Keratinocyte (primary cell): ENCODE measurements at regions not wholly inside any gene's neighbourhood (a gene's known extent, or its start where the extent isn't known, plus 50 kb on each side); places are given as distances from the start of the nearest gene placed in this dataset.

Experiments used
- DNase-seq: peaks from one replicate; pipeline ENCODE4 v3.0.0-alpha.2; 2011; ENCODE audit warnings: low read depth, missing footprints, low spot score
- FAIRE-seq: peaks from 2 replicates; lab custom pipeline; 2011; peaks lifted over from hg19 to GRCh38; lab: Jason Lieb, UNC
- H2AFZ ChIP-seq: 2 replicates; pipeline ENCODE4 v1.6.0; 2012; ENCODE audit warnings: low read length, control low read depth, inconsistent platforms; ENCODE audit not compliant: control insufficient read depth
- H3K27ac ChIP-seq: 2 replicates; pipeline ENCODE4 v1.5.1; 2011; ENCODE audit warnings: low read length; ENCODE audit not compliant: control insufficient read depth, insufficient read depth
- H3K27me3 ChIP-seq: 3 replicates; pipeline ENCODE4 v1.6.0; 2011; ENCODE audit warnings: low read length; ENCODE audit not compliant: control insufficient read depth, insufficient read depth; ENCODE audit errors: extremely low read depth
- H3K36me3 ChIP-seq, 2 experiments: 2 replicates in 1 of 2; 3 replicates in 1 of 2; pipeline ENCODE4 v1.5.1; 2011; ENCODE audit warnings: low read length in 2 of 2, mild to moderate bottlenecking in 1 of 2; ENCODE audit not compliant: control insufficient read depth in 2 of 2, insufficient read depth in 2 of 2; ENCODE audit errors: extremely low read depth in 1 of 2
- H3K4me1 ChIP-seq: 3 replicates; pipeline ENCODE4 v1.5.1; 2011; ENCODE audit warnings: low read length; ENCODE audit not compliant: control insufficient read depth, insufficient read depth; ENCODE audit errors: extremely low read depth
- H3K4me2 ChIP-seq: 3 replicates; pipeline ENCODE4 v1.6.0; 2011; ENCODE audit warnings: low read depth, low read length; ENCODE audit not compliant: control insufficient read depth, insufficient read depth; ENCODE audit errors: extremely low read depth
- H3K4me3 ChIP-seq, 3 experiments: fragments of 200-600 bp in 1 of 3; sonication (generic) in 1 of 3; 2 replicates in 2 of 3; 3 replicates in 1 of 3; pipeline ENCODE4 v1.5.1; 2011 to 2016; ENCODE audit warnings: low read length in 3 of 3, mild to moderate bottlenecking in 3 of 3, control low read depth in 2 of 3, inconsistent platforms in 1 of 3, low read depth in 1 of 3, mixed read lengths in 1 of 3, mixed run types in 1 of 3, moderate library complexity in 1 of 3; ENCODE audit not compliant: control insufficient read depth in 2 of 3, insufficient read depth in 2 of 3; ENCODE audit errors: extremely low read depth in 1 of 3
- H3K79me2 ChIP-seq: 2 replicates; pipeline ENCODE4 v1.6.0; 2012; ENCODE audit warnings: low read length; ENCODE audit not compliant: control insufficient read depth, insufficient read depth
- H3K9ac ChIP-seq: 3 replicates; pipeline ENCODE4 v1.6.0; 2011; ENCODE audit warnings: low read length; ENCODE audit not compliant: control insufficient read depth, insufficient read depth; ENCODE audit errors: extremely low read depth
- H3K9me1 ChIP-seq: 3 replicates; pipeline ENCODE4 v1.6.0; 2011; ENCODE audit warnings: low read length; ENCODE audit not compliant: control insufficient read depth, insufficient read depth; ENCODE audit errors: extremely low read depth
- H3K9me3 ChIP-seq: 2 replicates; pipeline ENCODE4 v1.5.1; 2012; ENCODE audit warnings: low read depth, low read length; ENCODE audit not compliant: control insufficient read depth
- H4K20me1 ChIP-seq: 3 replicates; pipeline ENCODE4 v1.6.0; 2011; ENCODE audit warnings: low read length; ENCODE audit not compliant: control insufficient read depth, insufficient read depth; ENCODE audit errors: extremely low read depth
- EZH2 ChIP-seq: IDR thresholded peaks from one replicate; pipeline ENCODE4 v1.6.1; 2012; ENCODE audit warnings: inconsistent platforms, mild to moderate bottlenecking, low read length, moderate library complexity
- dilution Hi-C: fragments of 300-500 bp; cut with MboI; formaldehyde crosslinking; loops from one replicate; pipeline ENCODE4 v1.7.0; 2020; ENCODE audit warnings: low sequenced_read_pairs; ENCODE audit not compliant: extremely low pct_ligation_motif_present
- TF ChIP-seq, protein P1 (sequence below), 3 experiments: IDR thresholded peaks in 1 of 3; conservative IDR thresholded peaks in 1 of 3; optimal IDR thresholded peaks in 1 of 3; 2 replicates in 2 of 3; 3 replicates in 1 of 3; pipeline versions ENCODE3 to v1.5.1; 2011; ENCODE audit warnings: low read length in 3 of 3, mild to moderate bottlenecking in 3 of 3, moderate library complexity in 2 of 3, control low read depth in 1 of 3, inconsistent platforms in 1 of 3; ENCODE audit not compliant: insufficient read depth in 2 of 3; ENCODE audit errors: extremely low read depth in 1 of 3

DNA sequence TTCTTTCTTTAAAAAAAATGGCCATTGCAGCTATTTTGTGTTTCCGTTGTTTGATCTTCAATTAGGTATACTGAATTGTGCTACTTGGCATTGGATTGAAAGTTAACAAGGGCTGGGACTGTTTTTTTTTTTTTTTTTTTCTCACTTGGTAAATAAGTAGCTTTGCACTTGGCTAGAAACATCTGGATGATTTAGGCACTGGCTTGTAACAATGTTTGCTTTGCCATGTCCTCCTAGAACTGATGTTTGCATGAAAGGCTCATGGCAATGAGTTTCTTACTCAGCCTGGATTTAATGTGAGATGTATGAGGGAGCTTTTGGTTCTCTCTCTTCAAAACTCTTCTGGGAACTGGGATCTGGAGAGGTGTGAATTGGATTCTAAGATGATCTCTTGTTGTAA is 414.1 kb downstream of the CDH26 start:
- dilution Hi-C loops: no loop called here
- H3K79me2 ChIP-seq: no peaks in the 10 kb centered on the region
- no peaks in the 10 kb centered on the region for H3K9me1 ChIP-seq
- peaks cover 4% of the 10 kb centered on the region for H3K27me3 ChIP-seq
- no peaks in the 10 kb centered on the region for H3K9me3 ChIP-seq
- DNase-seq (no peak), FAIRE-seq (no peak)
- no peak overlapping the region for H3K27ac ChIP-seq
- TF ChIP-seq EZH2: no peak
- TF ChIP-seq, protein P1, sequence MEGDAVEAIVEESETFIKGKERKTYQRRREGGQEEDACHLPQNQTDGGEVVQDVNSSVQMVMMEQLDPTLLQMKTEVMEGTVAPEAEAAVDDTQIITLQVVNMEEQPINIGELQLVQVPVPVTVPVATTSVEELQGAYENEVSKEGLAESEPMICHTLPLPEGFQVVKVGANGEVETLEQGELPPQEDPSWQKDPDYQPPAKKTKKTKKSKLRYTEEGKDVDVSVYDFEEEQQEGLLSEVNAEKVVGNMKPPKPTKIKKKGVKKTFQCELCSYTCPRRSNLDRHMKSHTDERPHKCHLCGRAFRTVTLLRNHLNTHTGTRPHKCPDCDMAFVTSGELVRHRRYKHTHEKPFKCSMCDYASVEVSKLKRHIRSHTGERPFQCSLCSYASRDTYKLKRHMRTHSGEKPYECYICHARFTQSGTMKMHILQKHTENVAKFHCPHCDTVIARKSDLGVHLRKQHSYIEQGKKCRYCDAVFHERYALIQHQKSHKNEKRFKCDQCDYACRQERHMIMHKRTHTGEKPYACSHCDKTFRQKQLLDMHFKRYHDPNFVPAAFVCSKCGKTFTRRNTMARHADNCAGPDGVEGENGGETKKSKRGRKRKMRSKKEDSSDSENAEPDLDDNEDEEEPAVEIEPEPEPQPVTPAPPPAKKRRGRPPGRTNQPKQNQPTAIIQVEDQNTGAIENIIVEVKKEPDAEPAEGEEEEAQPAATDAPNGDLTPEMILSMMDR (optimal IDR thresholded peaks at IDR 0.05 in 1 of 3, IDR thresholded peaks at IDR 0.05 in 1 of 3, conservative IDR thresholded peaks at IDR 0.05 in 1 of 3; ENCODE audit: extremely low read depth in 1 of 3, insufficient read depth in 2 of 3, low read length in 3 of 3): no peak
- no peak overlapping the region for H2AFZ ChIP-seq
- no peak overlapping the region for H3K4me2 ChIP-seq
- no peaks in the 10 kb centered on the region for H3K4me1 ChIP-seq
- no peaks in the 10 kb centered on the region for H4K20me1 ChIP-seq
- no peak overlapping the region for H3K9ac ChIP-seq
- H3K36me3 ChIP-seq: no peaks in the 10 kb centered on the region
- no peak overlapping the region for H3K4me3 ChIP-seq

DNA sequence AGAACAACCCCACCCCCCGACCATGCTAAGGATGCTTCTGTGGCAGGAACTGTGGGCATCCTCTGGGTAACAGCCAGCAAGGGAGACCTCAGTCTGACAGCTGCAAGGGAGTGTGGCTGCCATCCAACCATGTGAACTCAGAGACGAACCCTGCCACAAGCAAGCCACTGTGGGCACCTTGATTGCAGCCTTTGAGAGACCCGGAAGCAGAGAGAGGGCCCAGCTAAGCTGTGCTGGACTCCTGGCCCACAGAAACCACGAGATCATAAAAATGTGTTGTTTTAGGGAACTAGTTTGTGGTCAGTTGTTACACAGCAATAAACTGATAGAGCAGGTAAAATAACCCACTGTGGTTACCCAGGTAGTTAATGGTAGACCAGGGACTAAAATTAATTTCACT is 414.6 kb downstream of the CDH26 start:
- no peak overlapping the region for H3K4me2 ChIP-seq
- H3K4me1 ChIP-seq: no peaks in the 10 kb centered on the region
- peaks cover 4% of the 10 kb centered on the region for H3K27me3 ChIP-seq
- H3K4me3 ChIP-seq: no peak overlapping the region
- no peak for TF ChIP-seq EZH2
- TF ChIP-seq, protein P1 (optimal IDR thresholded peaks at IDR 0.05 in 1 of 3, IDR thresholded peaks at IDR 0.05 in 1 of 3, conservative IDR thresholded peaks at IDR 0.05 in 1 of 3; ENCODE audit: extremely low read depth in 1 of 3, insufficient read depth in 2 of 3, low read length in 3 of 3): no peak
- no peaks in the 10 kb centered on the region for H3K9me3 ChIP-seq
- no peaks in the 10 kb centered on the region for H3K79me2 ChIP-seq
- DNase-seq (no peak), FAIRE-seq (no peak)
- no peaks in the 10 kb centered on the region for H4K20me1 ChIP-seq
- H3K9ac ChIP-seq: no peak overlapping the region
- dilution Hi-C loops: no loop called here
- no peak overlapping the region for H3K27ac ChIP-seq
- no peaks in the 10 kb centered on the region for H3K36me3 ChIP-seq
- H3K9me1 ChIP-seq: no peaks in the 10 kb centered on the region
- H2AFZ ChIP-seq: no peak overlapping the region
